Neutrophil (primary cell): ENCODE measurements at regions not wholly inside any gene's neighbourhood (a gene's known extent, or its start where the extent isn't known, plus 50 kb on each side); places are given as distances from the start of the nearest gene placed in this dataset.

Experiments
- H3K27ac ChIP-seq: fragments of 200-600 bp; sonication (generic); 2 replicates; pipeline ENCODE4 v1.5.1; 2016; ENCODE audit warnings: mild to moderate bottlenecking, moderate library complexity
- H3K27me3 ChIP-seq: fragments of 200-600 bp; sonication (generic); 2 replicates; pipeline ENCODE4 v1.6.0; 2016; ENCODE audit warnings: mild to moderate bottlenecking
- H3K36me3 ChIP-seq: fragments of 200-600 bp; sonication (generic); 2 replicates; pipeline ENCODE4 v1.5.1; 2017
- H3K4me1 ChIP-seq, 2 experiments: fragments of 200-600 bp in 1 of 2; sonication (generic) in 1 of 2; 1 replicate in 1 of 2; 2 replicates in 1 of 2; pipeline versions ENCODE4 v1.5.1 to v1.6.1; 2013 to 2016; ENCODE audit warnings: low read depth in 1 of 2, low read length in 1 of 2, mild to moderate bottlenecking in 1 of 2, moderate library complexity in 1 of 2; ENCODE audit not compliant: control insufficient read depth in 1 of 2, insufficient read depth in 1 of 2
- H3K4me3 ChIP-seq, 2 experiments: fragments of 200-600 bp in 1 of 2; sonication (generic) in 1 of 2; 1 replicate in 1 of 2; 2 replicates in 1 of 2; pipeline ENCODE4 v1.5.1; 2013 to 2016; ENCODE audit warnings: low read depth in 1 of 2, low read length in 1 of 2, mild to moderate bottlenecking in 1 of 2, moderate library complexity in 1 of 2
- H3K9me3 ChIP-seq: fragments of 200-600 bp; sonication (generic); 2 replicates; pipeline ENCODE4 v1.5.1; 2016
- CTCF ChIP-seq: fragments of 200-600 bp; sonication (generic); IDR thresholded peaks from 2 replicates; pipeline ENCODE4 v1.5.1; 2016; ENCODE audit warnings: antibody characterized with exemption

DNA sequence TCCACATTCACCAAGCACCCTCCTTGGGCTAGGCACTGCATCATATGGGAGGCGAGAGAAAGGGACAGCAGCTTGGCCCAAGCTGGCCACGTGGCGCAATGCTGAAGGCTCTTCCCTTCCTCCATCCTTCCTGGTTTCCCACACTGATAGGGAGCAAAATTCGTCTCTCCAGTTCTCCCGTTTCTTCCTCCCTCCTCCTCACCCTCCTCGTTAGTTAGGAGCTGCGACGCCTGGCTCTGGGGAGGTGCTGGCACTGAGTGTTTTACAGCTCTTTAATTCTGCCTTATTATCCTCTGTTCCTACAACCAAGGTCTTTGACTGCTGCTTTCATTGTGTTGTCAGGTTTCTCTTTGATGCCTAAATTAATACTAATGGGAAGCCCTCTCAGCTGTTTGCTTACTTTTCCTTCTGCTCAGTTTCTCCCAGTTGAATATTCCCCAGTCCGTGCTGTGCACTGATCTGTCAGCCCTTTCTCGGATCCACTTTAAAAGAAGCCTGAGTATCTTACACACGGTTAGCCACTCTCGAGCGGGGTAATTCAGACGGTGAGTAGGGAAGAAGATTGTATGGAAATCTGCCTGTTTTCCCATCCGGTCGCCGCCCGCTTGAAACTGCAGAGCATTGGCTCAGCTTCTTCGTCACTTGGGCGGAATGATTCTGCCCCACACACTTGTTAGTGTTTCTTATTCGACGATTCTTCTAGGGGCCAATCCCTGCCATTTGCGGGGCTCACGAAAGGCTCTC lies 56.2 kb upstream of the SMYD2 start:
- no peak for TF ChIP-seq CTCF
- H3K4me3 ChIP-seq, result no peak overlapping the region
- no peaks in the 10 kb centered on the region for H3K4me1 ChIP-seq
- H3K27me3 ChIP-seq, result peaks cover 29% of the 10 kb centered on the region
- no peaks in the 10 kb centered on the region for H3K36me3 ChIP-seq
- no peak overlapping the region for H3K27ac ChIP-seq
- H3K9me3 ChIP-seq, result no peaks in the 10 kb centered on the region

GRCh38 chr1:214228976-214229375 lies 52.0 kb upstream of the SMYD2 start:
- Histone ChIP-seq H3K27me3 (peaks cover 18% of the 10 kb centered on the region), H3K4me1 (no peaks in the 10 kb centered on the region), H3K4me3 (no peak overlapping the region), H3K9me3 (no peaks in the 10 kb centered on the region), H3K36me3 (no peaks in the 10 kb centered on the region), H3K27ac (no peak overlapping the region)
- no peak for TF ChIP-seq CTCF

- no peak for TF ChIP-seq CTCF
- no peaks in the 10 kb centered on the region for H3K4me1 ChIP-seq
- H3K4me3 ChIP-seq, result no peak overlapping the region
- H3K27ac ChIP-seq, result no peak overlapping the region
- no peaks in the 10 kb centered on the region for H3K36me3 ChIP-seq
- peaks cover 16% of the 10 kb centered on the region for H3K27me3 ChIP-seq
- no peaks in the 10 kb centered on the region for H3K9me3 ChIP-seq
Measured at GRCh38 chr1:214229736-214230135, 51.2 kb upstream of the SMYD2 start.
